HFFc6 (cell line): ENCODE measurements at regions not wholly inside any gene's neighbourhood (a gene's known extent, or its start where the extent isn't known, plus 50 kb on each side); places are given as distances from the start of the nearest gene placed in this dataset.

Experiments used
- DNase-seq: peaks from one replicate; pipeline ENCODE4 v3.0.0-alpha.2; 2018
- H3K27ac Mint-ChIP-seq: 2 replicates; pipeline ENCODE4 v1.8.0; 2020; ENCODE audit warnings: mild to moderate bottlenecking, mixed read lengths
- H3K27me3 Mint-ChIP-seq: 2 replicates; pipeline ENCODE4 v1.8.0; 2021; ENCODE audit warnings: mild to moderate bottlenecking, moderate library complexity, mixed read lengths; ENCODE audit not compliant: insufficient read depth
- H3K36me3 Mint-ChIP-seq: 2 replicates; pipeline ENCODE4 v1.8.0; 2021; ENCODE audit warnings: low read depth, mixed read lengths
- H3K4me1 Mint-ChIP-seq: 2 replicates; pipeline ENCODE4 v1.8.0; 2020; ENCODE audit warnings: low read depth, mixed read lengths
- H3K4me3 Mint-ChIP-seq: 2 replicates; pipeline ENCODE4 v1.8.0; 2020; ENCODE audit warnings: mild to moderate bottlenecking, moderate library complexity, mixed read lengths
- H3K9me3 Mint-ChIP-seq: 2 replicates; pipeline ENCODE4 v1.8.0; 2020; ENCODE audit warnings: mild to moderate bottlenecking, mixed read lengths
- CTCF ChIP-seq: fragments of 200-600 bp; sonication (generic); IDR thresholded peaks from 2 replicates; pipeline ENCODE4 v1.5.0; 2021; ENCODE audit warnings: antibody characterized with exemption, mild to moderate bottlenecking

DNA sequence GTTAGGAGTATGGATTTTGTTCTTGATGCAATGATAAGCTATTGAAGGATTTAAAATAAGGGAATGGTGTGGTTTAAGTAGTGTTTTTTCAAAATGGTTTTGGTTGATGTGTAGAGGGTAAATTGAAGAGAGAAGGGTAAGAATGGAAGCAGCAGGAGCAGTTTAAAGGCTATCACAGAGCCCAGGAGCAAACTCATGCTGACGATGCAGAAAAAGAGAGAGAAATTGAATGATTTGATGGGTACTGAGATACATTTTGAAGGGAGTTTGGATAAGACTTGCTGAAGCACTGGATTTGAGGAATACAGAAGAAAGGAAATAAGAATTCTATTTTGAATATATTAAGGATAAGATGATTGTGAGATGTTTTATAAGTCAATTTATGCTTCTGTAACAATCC is 300.8 kb upstream of the LYPLAL1 start:
- H3K27me3 Mint-ChIP-seq = no peaks in the 10 kb centered on the region; the same call in 1 of the 2 replicates
- DNase-seq = no peak
- TF ChIP-seq CTCF = no peak
- no peaks in the 10 kb centered on the region for H3K36me3 Mint-ChIP-seq
- no peaks in the 10 kb centered on the region for H3K4me1 Mint-ChIP-seq
- no peaks in the 10 kb centered on the region; the same call in 1 of the 2 replicates for H3K9me3 Mint-ChIP-seq
- H3K4me3 Mint-ChIP-seq = no peak overlapping the region
- H3K27ac Mint-ChIP-seq = no peak overlapping the region

- no peak overlapping the region for H3K27ac Mint-ChIP-seq
- no peak for DNase-seq
- H3K4me1 Mint-ChIP-seq = no peaks in the 10 kb centered on the region; the same call in 1 of the 2 replicates
- no peak overlapping the region for H3K4me3 Mint-ChIP-seq
- no peaks in the 10 kb centered on the region; the same call in 1 of the 2 replicates for H3K9me3 Mint-ChIP-seq
- H3K36me3 Mint-ChIP-seq = no peaks in the 10 kb centered on the region
- H3K27me3 Mint-ChIP-seq = no peaks in the 10 kb centered on the region; the same call in 1 of the 2 replicates
- no peak for TF ChIP-seq CTCF
Observed at GRCh38 chr1:218874313-218874712, 299.4 kb upstream of the LYPLAL1 start.

GRCh38 chr1:218874801-218875400 is 298.8 kb upstream of the LYPLAL1 start:
- Mint-ChIP-seq H3K9me3 (no peaks in the 10 kb centered on the region; the same call in 1 of the 2 replicates), H3K4me1 (no peaks in the 10 kb centered on the region; the same call in 1 of the 2 replicates), H3K36me3 (no peaks in the 10 kb centered on the region), H3K27me3 (no peaks in the 10 kb centered on the region; the same call in 1 of the 2 replicates), H3K27ac (no peak overlapping the region), H3K4me3 (no peak overlapping the region)
- TF ChIP-seq CTCF = no peak
- DNase-seq = no peak

- H3K4me3 Mint-ChIP-seq = no peak overlapping the region
- TF ChIP-seq CTCF = no peak
- DNase-seq = no peak
- peaks cover 1% of the 10 kb centered on the region; the same call in 1 of the 2 replicates for H3K27me3 Mint-ChIP-seq
- H3K4me1 Mint-ChIP-seq = no peaks in the 10 kb centered on the region; the same call in 1 of the 2 replicates
- no peaks in the 10 kb centered on the region for H3K36me3 Mint-ChIP-seq
- H3K9me3 Mint-ChIP-seq = peaks cover 6% of the 10 kb centered on the region; the same call in 1 of the 2 replicates
- H3K27ac Mint-ChIP-seq = no peak overlapping the region
Observed at GRCh38 chr1:218878369-218878768, 295.3 kb upstream of the LYPLAL1 start.

GRCh38 chr1:218880484-218881060 is 293.1 kb upstream of the LYPLAL1 start:
- no peak overlapping the region for H3K27ac Mint-ChIP-seq
- H3K27me3 Mint-ChIP-seq = 0 out of 2 replicates have a peak, but pooled peaks cover 1% of the 10 kb centered on the region
- no peaks in the 10 kb centered on the region for H3K36me3 Mint-ChIP-seq
- TF ChIP-seq CTCF = no peak
- DNase-seq = no peak
- no peaks in the 10 kb centered on the region; the same call in 1 of the 2 replicates for H3K4me1 Mint-ChIP-seq
- H3K4me3 Mint-ChIP-seq = no peak overlapping the region
- H3K9me3 Mint-ChIP-seq = peaks cover 6% of the 10 kb centered on the region; the same call in 1 of the 2 replicates
